HepG2 (cell line): ENCODE measurements at regions not wholly inside any gene's neighbourhood (a gene's known extent, or its start where the extent isn't known, plus 50 kb on each side); places are given as distances from the start of the nearest gene placed in this dataset.
A peak's percentile ranks its signal among the peaks of the same experiment; 100 is the strongest.

Experiments used
- ATAC-seq: fragments of 200-7000 bp; cut with Tn5 transposase; 3 replicates; pipeline ENCODE4 v1.9.1; 2020; ENCODE audit warnings: mild to moderate bottlenecking, moderate library complexity
- BruUV-seq: library from RNA; stranded (reverse); fragments of 400-500 nt; replicated peaks from 2 replicates; lab custom pipeline; 2021; lab: Mats Ljungman, UMichigan
- CTCF ChIA-PET: fragments of 300-600 bp; formaldehyde crosslinking; extraction: SDS; loops from one replicate; lab custom pipeline; 2021; ENCODE audit warnings: low total read pairs, inconsistent platforms, low intra/inter-chr PET ratio; lab: Yijun Ruan, JAX
- POLR2A ChIA-PET: fragments of 350-600 bp; sonication (Branson Sonifier 250); formaldehyde crosslinking; loops from one replicate; lab custom pipeline; 2020; ENCODE audit warnings: antibody characterized with exemption, inconsistent platforms; lab: Yijun Ruan, JAX
- DNase-seq: peaks from one replicate; pipeline ENCODE4 v3.0.0-alpha.2; 2015; ENCODE audit warnings: low spot score
- FAIRE-seq: peaks from 3 replicates; lab custom pipeline; 2011; peaks lifted over from hg19 to GRCh38; lab: Jason Lieb, UNC
- H2AFZ ChIP-seq: one replicate; pipeline ENCODE4 v1.6.1; 2011; ENCODE audit warnings: low read length, inconsistent platforms
- H3K27ac ChIP-seq: fragments of 300-600 bp; 3 replicates; pipeline ENCODE4 v1.8.0; 2011; ENCODE audit warnings: mixed run types, mild to moderate bottlenecking, mixed read lengths, low read length, inconsistent platforms; ENCODE audit not compliant: insufficient read depth; ENCODE audit errors: extremely low read length
- H3K27me3 ChIP-seq, 2 experiments: fragments of 200-600 bp in 1 of 2; 2 replicates in 1 of 2; 3 replicates in 1 of 2; pipeline versions ENCODE4 v1.6.0 to v1.8.0; 2011; ENCODE audit warnings: low read length in 2 of 2, mild to moderate bottlenecking in 2 of 2, moderate library complexity in 2 of 2, inconsistent platforms in 1 of 2; ENCODE audit not compliant: insufficient read depth in 2 of 2, control insufficient read depth in 1 of 2
- H3K36me3 ChIP-seq, 2 experiments: fragments of 200-600 bp in 1 of 2; replicated peaks in 1 of 2; 2 replicates in 1 of 2; 3 replicates in 1 of 2; pipeline versions ENCODE4 v1.5.1 to v1.8.0; 2011; ENCODE audit warnings: low read length in 2 of 2, inconsistent platforms in 1 of 2; ENCODE audit not compliant: insufficient read depth in 2 of 2, control insufficient read depth in 1 of 2
- H3K4me1 ChIP-seq: 2 replicates; pipeline ENCODE4 v1.5.1; 2012; ENCODE audit warnings: low read length, inconsistent platforms; ENCODE audit not compliant: insufficient read depth
- H3K4me2 ChIP-seq: 2 replicates; pipeline ENCODE4 v1.6.0; 2011; ENCODE audit warnings: low read depth, low read length, inconsistent platforms
- H3K4me3 ChIP-seq, 3 experiments: fragments of 200-600 bp in 1 of 3; sonication (generic), shearing (Covaris generic) in 1 of 3; replicated peaks in 1 of 3; 2 replicates each; pipeline ENCODE4 v1.5.1; 2011 to 2016; ENCODE audit warnings: low read length in 3 of 3, inconsistent platforms in 2 of 3, low read depth in 2 of 3, mild to moderate bottlenecking in 2 of 3, control low read depth in 1 of 3, mixed read lengths in 1 of 3; ENCODE audit not compliant: insufficient read depth in 1 of 3
- H3K79me2 ChIP-seq: one replicate; pipeline ENCODE4 v1.6.1; 2011; ENCODE audit warnings: low read length, inconsistent platforms; ENCODE audit not compliant: insufficient read depth
- H3K9ac ChIP-seq: 2 replicates; pipeline ENCODE4 v1.6.0; 2011; ENCODE audit warnings: mild to moderate bottlenecking, low read depth, low read length, inconsistent platforms; ENCODE audit not compliant: insufficient read depth
- H3K9me3 ChIP-seq: 2 replicates; pipeline ENCODE4 v1.5.1; 2012; ENCODE audit warnings: mild to moderate bottlenecking, low read length
- H4K20me1 ChIP-seq: 2 replicates; pipeline ENCODE4 v1.6.0; 2011; ENCODE audit warnings: inconsistent platforms, mild to moderate bottlenecking, low read length, moderate library complexity; ENCODE audit not compliant: insufficient read depth
- MAFK ChIP-seq, 2 experiments: IDR thresholded peaks in 1 of 2; conservative IDR thresholded peaks in 1 of 2; 2 replicates each; pipeline ENCODE4 v1.6.1; 2011; ENCODE audit warnings: improper control_type of control experiment in 2 of 2, low read length in 2 of 2
- SNAPC2 ChIP-seq: sonication (generic); formaldehyde crosslinking; IDR thresholded peaks from 2 replicates; pipeline ENCODE4 v1.8.1; 2022; ENCODE audit warnings: mild to moderate bottlenecking, missing genetic modification reagents
- XBP1 ChIP-seq: sonication (generic); formaldehyde crosslinking; IDR thresholded peaks from 2 replicates; pipeline ENCODE4 v1.5.0; 2020; ENCODE audit warnings: missing genetic modification reagents
- ZNF3 ChIP-seq: IDR thresholded peaks from 2 replicates; pipeline ENCODE4 v1.7.0; 2017; ENCODE audit warnings: inconsistent platforms
- WGBS: methylation state at CpG from one replicate; pipeline ENCODE4 v1.1.6; 2017; ENCODE audit warnings: low lambda C conversion rate; 5-methylcytosine and 5-hydroxymethylcytosine counted together
- in situ Hi-C: cut with HindIII; loops from 2 replicates; pipeline ENCODE4 v1.10.0; 2017; ENCODE audit warnings: low pct_unique_long_range_greater_than_20kb; ENCODE audit not compliant: extremely low pct_ligation_motif_present
- intact Hi-C: fragments of 100-400 bp; cut with micrococcal nuclease; formaldehyde crosslinking; loops from one replicate; pipeline ENCODE4 v1.10.0; 2022; ENCODE audit not compliant: unreplicated experiment

DNA sequence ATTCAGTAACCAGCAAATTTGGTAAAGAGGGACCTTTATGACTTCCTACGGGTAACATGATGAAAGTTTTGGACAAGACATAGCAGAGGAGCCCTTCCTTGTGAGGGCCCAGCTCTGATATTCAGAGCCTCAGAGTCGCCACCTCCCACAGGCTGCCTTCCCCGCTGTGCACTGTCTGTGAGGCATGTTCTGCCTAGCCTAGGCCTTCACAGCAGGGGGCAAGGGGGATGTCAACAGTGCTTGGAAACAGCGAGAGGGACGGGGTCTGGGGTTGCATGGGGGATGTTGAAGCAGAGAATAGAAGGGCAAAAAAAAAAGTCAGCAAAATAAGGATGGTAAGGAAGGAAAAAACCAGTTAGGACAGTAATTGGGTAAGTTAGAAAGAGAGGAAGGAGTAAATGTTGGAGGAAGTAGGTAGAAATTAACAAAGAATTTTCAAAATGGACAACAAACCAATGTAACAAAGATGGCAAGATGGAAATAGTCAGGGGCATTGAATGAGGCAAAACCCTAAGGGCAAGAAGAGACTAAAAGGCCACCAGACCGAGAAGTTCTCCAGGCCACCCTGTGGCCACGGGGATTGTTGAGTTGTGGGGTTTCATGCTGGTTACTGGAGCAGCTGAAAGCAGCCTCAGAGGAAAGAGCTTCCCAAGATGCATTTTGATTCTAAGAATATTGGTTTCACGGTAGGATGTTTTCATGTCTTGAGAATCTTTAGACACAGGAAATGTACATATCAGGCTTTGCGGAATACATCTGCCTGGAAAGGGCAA lies 139.8 kb downstream of the LY86 start:
- Histone ChIP-seq H3K36me3 (no peaks in the 10 kb centered on the region), H2AFZ (no peak overlapping the region), H3K4me1 (peaks cover 23% of the 10 kb centered on the region), H3K9me3 (no peaks in the 10 kb centered on the region), H3K4me2 (no peak overlapping the region), H3K27ac (no peak overlapping the region), H3K27me3 (peaks cover 0 to 7% of the 10 kb centered on the region in 2 experiments; a peak in 1 of 5 replicates), H4K20me1 (no peaks in the 10 kb centered on the region), H3K4me3 (no peak overlapping the region), H3K79me2 (no peaks in the 10 kb centered on the region), H3K9ac (no peak overlapping the region)
- intact Hi-C loops (loop anchor here (10.0 kb wide), 1 partner anchor 376 kb away; the partner anchor contains the start of gene RREB1), in situ Hi-C loops (no loop called here)
- POLR2A ChIA-PET = no interaction called here
- DNase-seq = no peak
- no peak for FAIRE-seq
- CTCF ChIA-PET = no interaction called here
- TF ChIP-seq MAFK (conservative IDR thresholded peaks at IDR 0.05 in 1 of 2, IDR thresholded peaks at IDR 0.05 in 1 of 2; ENCODE audit: low read length in 2 of 2) (0 out of 4 replicates have a peak, but pooled peaks have one; percentile 1 to 11), ZNF3 (no peak)
- BruUV-seq = no TSS peak
- 23% methylated on average over 9 of the region's 9 CpGs for WGBS
- no peak for ATAC-seq

GRCh38 chr6:6729971-6730370 lies 141.5 kb downstream of the LY86 start:
- H3K36me3 ChIP-seq = no peaks in the 10 kb centered on the region
- no peaks in the 10 kb centered on the region for H3K79me2 ChIP-seq
- no peak overlapping the region for H2AFZ ChIP-seq
- FAIRE-seq (no peak), ATAC-seq (no peak), DNase-seq (no peak)
- BruUV-seq = no TSS peak
- in situ Hi-C loops = no loop called here
- H3K4me2 ChIP-seq = no peak overlapping the region
- CTCF ChIA-PET = no interaction called here
- 0% methylated on average over 1 of the region's 1 CpG for WGBS
- intact Hi-C loops = loop anchor here (10.0 kb wide), 1 partner anchor 375 kb away; the partner anchor contains the start of gene RREB1
- H3K9ac ChIP-seq = no peak overlapping the region
- no peaks in the 10 kb centered on the region for H3K9me3 ChIP-seq
- H4K20me1 ChIP-seq = no peaks in the 10 kb centered on the region
- H3K4me3 ChIP-seq = no peak overlapping the region
- no peak overlapping the region for H3K27ac ChIP-seq
- no peak for TF ChIP-seq XBP1 (CRISPR knock-in tag)
- TF ChIP-seq SNAPC2 = no peak
- POLR2A ChIA-PET = no interaction called here
- peaks cover 0 to 10% of the 10 kb centered on the region in 2 experiments; a peak in 2 of 5 replicates for H3K27me3 ChIP-seq
- H3K4me1 ChIP-seq = peaks cover 7% of the 10 kb centered on the region
